Prostate gland (tissue), 2 donors: ENCODE measurements at regions not wholly inside any gene's neighbourhood (a gene's known extent, or its start where the extent isn't known, plus 50 kb on each side); places are given as distances from the start of the nearest gene placed in this dataset.

Experiments used
- DNase-seq: peaks from one replicate; pipeline ENCODE4 v3.0.0-alpha.2; 2019; ENCODE audit warnings: low spot score
- H3K27ac ChIP-seq, 2 donors: fragments of 200-600 bp; sonication (generic); 2 replicates each; pipeline ENCODE4 v1.5.1; 2017 to 2019
- H3K27me3 ChIP-seq: fragments of 200-600 bp; sonication (generic); replicated peaks from 2 replicates; pipeline ENCODE4 v1.5.1; 2019; ENCODE audit not compliant: insufficient read depth
- H3K36me3 ChIP-seq, 2 donors: fragments of 200-600 bp; sonication (generic); 1 replicate in 1 of 2; 2 replicates in 1 of 2; pipeline versions ENCODE4 v1.5.1 to v1.8.1; 2017 to 2019
- H3K4me1 ChIP-seq: fragments of 200-600 bp; sonication (generic); replicated peaks from 2 replicates; pipeline ENCODE4 v1.5.1; 2019
- H3K4me3 ChIP-seq, 2 donors: fragments of 200-600 bp; sonication (generic); 2 replicates each; pipeline ENCODE4 v1.5.1; 2017 to 2019
- H3K9me3 ChIP-seq: fragments of 200-600 bp; sonication (generic); 2 replicates; pipeline ENCODE4 v1.5.1; 2017
- CTCF ChIP-seq, 4 experiments: fragments of 200-600 bp in 2 of 4; fragments of 450-650 bp in 2 of 4; sonication (generic) in 2 of 4; IDR thresholded peaks; 1 replicate in 3 of 4; 2 replicates in 1 of 4; pipeline ENCODE4 v1.5.1; 2016 to 2019; ENCODE audit warnings: antibody characterized with exemption in 4 of 4, mild to moderate bottlenecking in 2 of 4, moderate library complexity in 2 of 4
- POLR2A ChIP-seq: fragments of 450-650 bp; IDR thresholded peaks from one replicate; pipeline ENCODE4 v1.6.1; 2016; ENCODE audit warnings: antibody characterized with exemption, mild to moderate bottlenecking
- POLR2AphosphoS5 ChIP-seq: sonication (generic); formaldehyde crosslinking; IDR thresholded peaks from one replicate; pipeline ENCODE4 v1.6.1; 2017; ENCODE audit warnings: antibody characterized with exemption
- WGBS: methylation state at CpG from one replicate; pipeline ENCODE4 v1.1.5; 2018; 5-methylcytosine and 5-hydroxymethylcytosine counted together
- intact Hi-C: fragments of 100-400 bp; cut with DNase I; formaldehyde crosslinking; loops from one replicate; pipeline ENCODE4 v1.14.2; 2022

GRCh38 chr2:8317418-8317817 is 364.4 kb upstream of the ID2 start:
- Histone ChIP-seq H3K27me3 (no peaks in the 10 kb centered on the region), H3K4me1 (no peaks in the 10 kb centered on the region), H3K27ac (no peak overlapping the region), H3K9me3 (no peaks in the 10 kb centered on the region), H3K4me3 (no peak overlapping the region), H3K36me3 (no peaks in the 10 kb centered on the region)
- no peak for DNase-seq
- intact Hi-C loops: no loop called here
- WGBS: 88% methylated on average over 10 of the region's 10 CpGs
- TF ChIP-seq POLR2AphosphoS5 (no peak), POLR2A (no peak), CTCF (IDR thresholded peaks at IDR 0.05) (no peak)

GRCh38 chr2:8319219-8319618 is 362.6 kb upstream of the ID2 start:
- Histone ChIP-seq H3K27me3 (no peaks in the 10 kb centered on the region), H3K4me3 (no peak overlapping the region), H3K36me3 (no peaks in the 10 kb centered on the region), H3K9me3 (no peaks in the 10 kb centered on the region), H3K27ac (no peak overlapping the region), H3K4me1 (no peaks in the 10 kb centered on the region)
- TF ChIP-seq CTCF (IDR thresholded peaks at IDR 0.05) (no peak), POLR2AphosphoS5 (no peak), POLR2A (no peak)
- 82% methylated on average over 2 of the region's 2 CpGs for WGBS
- intact Hi-C loops: no loop called here
- no peak for DNase-seq

DNA sequence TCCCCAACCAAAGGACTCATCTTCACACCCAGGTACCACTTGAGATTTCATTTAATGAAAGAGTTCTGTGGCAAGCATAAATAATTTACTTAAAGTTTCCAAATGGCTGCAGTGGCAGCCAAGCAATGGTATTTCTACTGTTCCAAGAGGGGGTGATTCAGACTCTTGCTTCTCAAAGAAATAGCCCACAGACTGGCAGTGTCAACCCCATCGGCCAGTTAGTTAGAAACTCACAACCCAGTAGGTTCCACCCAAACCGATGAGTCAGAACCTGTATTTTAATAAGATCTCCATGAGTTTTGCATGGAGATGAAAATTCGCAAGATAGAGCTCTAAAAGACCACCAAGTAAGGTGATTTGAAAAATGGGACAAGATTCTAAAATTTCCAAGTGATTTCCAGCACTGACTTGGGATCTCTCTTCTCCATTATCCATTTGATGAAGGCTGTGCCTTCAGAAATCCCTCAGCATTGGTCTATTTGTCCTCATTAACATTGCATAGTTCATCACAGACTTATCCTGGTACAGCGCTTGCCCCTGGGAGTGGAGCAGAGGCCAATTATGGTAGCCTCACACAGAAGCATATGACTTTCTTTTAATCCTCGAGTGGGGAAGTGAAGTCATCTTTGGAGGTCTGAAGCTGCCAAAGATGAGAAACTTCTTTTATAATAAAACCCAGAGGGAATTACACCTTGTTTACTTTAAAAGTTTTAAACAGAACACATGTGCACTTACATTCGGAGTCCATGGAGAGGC is 361.4 kb upstream of the ID2 start:
- 75% methylated on average over 6 of the region's 6 CpGs for WGBS
- intact Hi-C loops: no loop called here
- no peak overlapping the region for H3K27ac ChIP-seq

DNA sequence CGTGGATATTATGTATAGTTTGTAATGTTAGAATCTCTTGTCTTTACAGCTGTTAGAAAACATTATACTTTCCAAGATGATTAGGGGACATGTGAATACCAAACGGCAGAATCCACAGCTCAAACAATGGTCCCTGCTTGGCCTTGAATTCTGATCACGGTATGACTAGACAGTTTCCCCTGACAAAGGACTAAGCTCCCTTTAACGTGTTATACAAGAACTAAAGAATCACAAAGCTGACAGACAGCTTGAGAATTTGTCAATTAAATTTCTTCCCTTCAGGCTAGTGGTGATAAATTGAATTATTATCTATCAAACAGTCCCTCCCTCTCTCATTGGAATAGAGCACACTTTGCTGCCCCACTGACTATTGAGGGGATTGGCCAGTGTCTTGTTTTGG is 359.2 kb upstream of the ID2 start:
- no peaks in the 10 kb centered on the region for H3K4me1 ChIP-seq
- 83% methylated on average over 4 of the region's 4 CpGs for WGBS
- H3K27ac ChIP-seq: no peak overlapping the region
- no peak overlapping the region for H3K4me3 ChIP-seq
- no peak for DNase-seq
- intact Hi-C loops: no loop called here
- TF ChIP-seq CTCF (IDR thresholded peaks at IDR 0.05) (no peak), POLR2A (no peak), POLR2AphosphoS5 (no peak)
- no peaks in the 10 kb centered on the region for H3K36me3 ChIP-seq
- H3K9me3 ChIP-seq: no peaks in the 10 kb centered on the region
- no peaks in the 10 kb centered on the region for H3K27me3 ChIP-seq

More for the DNA sequence above, 361.4 kb upstream of the ID2 start:
- no peaks in the 10 kb centered on the region for H3K27me3 ChIP-seq
- no peak for TF ChIP-seq POLR2A
- no peak for TF ChIP-seq POLR2AphosphoS5
- no peak for TF ChIP-seq CTCF (IDR thresholded peaks at IDR 0.05)
- H3K36me3 ChIP-seq: no peaks in the 10 kb centered on the region
- no peak overlapping the region for H3K4me3 ChIP-seq
- no peaks in the 10 kb centered on the region for H3K9me3 ChIP-seq
- DNase-seq: no peak
- H3K4me1 ChIP-seq: no peaks in the 10 kb centered on the region

- Histone ChIP-seq H3K4me1 (no peaks in the 10 kb centered on the region), H3K4me3 (no peak overlapping the region), H3K36me3 (no peaks in the 10 kb centered on the region), H3K27me3 (no peaks in the 10 kb centered on the region), H3K9me3 (no peaks in the 10 kb centered on the region), H3K27ac (no peak overlapping the region)
- intact Hi-C loops: no loop called here
- WGBS: 71% methylated on average over 11 of the region's 11 CpGs
- DNase-seq: no peak
- TF ChIP-seq POLR2A (no peak), CTCF (IDR thresholded peaks at IDR 0.05) (no peak), POLR2AphosphoS5 (no peak)
Observed at GRCh38 chr2:8324164-8324856, 357.5 kb upstream of the ID2 start.
